Adrenal gland (tissue), 5 donors: ENCODE measurements at regions not wholly inside any gene's neighbourhood (a gene's known extent, or its start where the extent isn't known, plus 50 kb on each side); places are given as distances from the start of the nearest gene placed in this dataset.

ENCODE experiments used
- POLR2A ChIP-seq, 2 donors: fragments of 450-650 bp; IDR thresholded peaks; one replicate each; pipeline ENCODE4 v1.6.1; 2017; ENCODE audit warnings: antibody characterized with exemption in 2 of 2, mild to moderate bottlenecking in 2 of 2, moderate library complexity in 1 of 2
- TF ChIP-seq, protein P1 (sequence below), 6 experiments: fragments of 450-650 bp in 4 of 6; fragments of 200-600 bp in 2 of 6; sonication (generic) in 1 of 6; IDR thresholded peaks; 1 replicate in 5 of 6; 2 replicates in 1 of 6; pipeline versions ENCODE4 v1.5.1 to v1.8.0; 2016 to 2021; ENCODE audit warnings: antibody characterized with exemption in 6 of 6, mild to moderate bottlenecking in 2 of 6, moderate library complexity in 1 of 6
- donor health status: DM: no; HTN: no; CAD: no.

- TF ChIP-seq, protein P1, sequence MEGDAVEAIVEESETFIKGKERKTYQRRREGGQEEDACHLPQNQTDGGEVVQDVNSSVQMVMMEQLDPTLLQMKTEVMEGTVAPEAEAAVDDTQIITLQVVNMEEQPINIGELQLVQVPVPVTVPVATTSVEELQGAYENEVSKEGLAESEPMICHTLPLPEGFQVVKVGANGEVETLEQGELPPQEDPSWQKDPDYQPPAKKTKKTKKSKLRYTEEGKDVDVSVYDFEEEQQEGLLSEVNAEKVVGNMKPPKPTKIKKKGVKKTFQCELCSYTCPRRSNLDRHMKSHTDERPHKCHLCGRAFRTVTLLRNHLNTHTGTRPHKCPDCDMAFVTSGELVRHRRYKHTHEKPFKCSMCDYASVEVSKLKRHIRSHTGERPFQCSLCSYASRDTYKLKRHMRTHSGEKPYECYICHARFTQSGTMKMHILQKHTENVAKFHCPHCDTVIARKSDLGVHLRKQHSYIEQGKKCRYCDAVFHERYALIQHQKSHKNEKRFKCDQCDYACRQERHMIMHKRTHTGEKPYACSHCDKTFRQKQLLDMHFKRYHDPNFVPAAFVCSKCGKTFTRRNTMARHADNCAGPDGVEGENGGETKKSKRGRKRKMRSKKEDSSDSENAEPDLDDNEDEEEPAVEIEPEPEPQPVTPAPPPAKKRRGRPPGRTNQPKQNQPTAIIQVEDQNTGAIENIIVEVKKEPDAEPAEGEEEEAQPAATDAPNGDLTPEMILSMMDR (IDR thresholded peaks at IDR 0.05) = no peak
- TF ChIP-seq POLR2A (IDR thresholded peaks at IDR 0.05) = no peak
These were observed 330.6 kb upstream of the MCTP2 start for GRCh38 chr15:93900476-93901400.
